Left colon (tissue), 2 donors: ENCODE measurements at regions not wholly inside any gene's neighbourhood (a gene's known extent, or its start where the extent isn't known, plus 50 kb on each side); places are given as distances from the start of the nearest gene placed in this dataset.

ENCODE experiments used
- ATAC-seq: fragments of 200-7000 bp; cut with Tn5 transposase; one replicate; pipeline ENCODE4 v1.9.1; 2020; ENCODE audit warnings: mild to moderate bottlenecking, moderate library complexity
- DNase-seq, 2 donors: peaks; one replicate each; pipeline ENCODE4 v3.0.0-alpha.2; 2020
- intact Hi-C, 2 donors: fragments of 100-400 bp; cut with DNase I in 1 of 2; cut with micrococcal nuclease in 1 of 2; formaldehyde crosslinking; loops; one replicate each; pipeline versions ENCODE4 v1.11.2 to v1.14.0; 2022; cut with DNase I, micrococcal nuclease
- donor health status: DM: no; HTN: no; CAD: no.
- donor health status: DM: yes; HTN: yes; CAD: no.

DNA sequence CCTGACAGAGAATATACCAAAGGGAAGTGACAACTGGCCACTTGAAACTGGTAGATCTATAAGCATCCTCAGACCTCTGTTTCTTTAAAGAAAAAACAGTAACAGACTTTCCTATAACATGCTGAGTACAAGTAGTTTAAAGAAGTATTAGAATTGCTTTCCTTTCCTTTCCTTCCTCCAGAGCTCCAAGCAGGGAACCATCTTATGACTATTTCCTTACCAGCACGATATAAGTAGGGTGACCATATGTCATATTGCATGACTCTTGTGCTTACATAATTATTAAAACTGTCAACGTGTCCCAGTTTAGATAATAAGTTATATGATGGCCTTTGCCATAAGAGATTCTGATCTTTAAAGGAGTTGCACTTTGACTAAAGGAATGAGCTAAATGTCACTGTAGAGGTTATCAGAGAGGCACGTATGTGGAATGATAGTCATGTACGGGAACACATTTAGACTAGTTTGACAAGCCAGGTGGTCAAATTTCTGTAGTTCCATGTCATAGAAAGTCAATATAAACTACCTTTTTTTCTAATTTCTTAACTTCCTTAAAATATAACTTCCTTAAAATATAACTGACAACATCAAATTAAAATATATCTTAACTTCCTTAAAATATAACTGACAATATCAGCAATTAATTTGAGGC lies 212.7 kb upstream of the CD180 start:
- intact Hi-C loops: no loop called here
- no peak for DNase-seq
- no peak for ATAC-seq

DNA sequence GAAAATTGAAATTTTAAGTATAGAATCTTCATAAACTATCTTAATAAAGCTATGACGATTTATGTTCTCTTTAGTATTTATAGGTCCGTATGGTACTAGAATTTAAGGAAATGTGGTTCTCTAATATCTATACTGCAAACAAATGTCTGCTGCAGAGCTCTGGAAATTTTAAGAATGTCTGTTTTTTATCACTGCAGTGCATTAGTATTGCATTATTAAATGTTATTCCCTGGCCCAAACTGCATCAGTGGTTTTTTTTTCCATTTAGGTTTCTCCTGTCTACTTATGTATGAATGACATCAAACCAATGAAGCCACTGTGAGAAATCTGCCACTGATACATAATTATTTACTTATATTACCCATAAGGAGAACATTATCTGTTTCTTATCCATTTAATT lies 211.4 kb upstream of the CD180 start:
- ATAC-seq (no peak), DNase-seq (no peak)
- intact Hi-C loops: no loop called here

GRCh38 chr5:67405755-67406154 lies 209.2 kb upstream of the CD180 start:
- intact Hi-C loops: no loop called here
- ATAC-seq: no peak

GRCh38 chr5:67405101-67405364 lies 208.4 kb upstream of the CD180 start:
- no peak for DNase-seq
- intact Hi-C loops: no loop called here
- no peak for ATAC-seq

More at GRCh38 chr5:67405755-67406154, 209.2 kb upstream of the CD180 start:
- no peak for DNase-seq

GRCh38 chr5:67404256-67405100 lies 207.9 kb upstream of the CD180 start:
- intact Hi-C loops: no loop called here
- ATAC-seq (no peak), DNase-seq (no peak)

- intact Hi-C loops: no loop called here
- no peak for DNase-seq
- ATAC-seq: no peak
Observed at GRCh38 chr5:67402526-67402925, 205.9 kb upstream of the CD180 start.

DNA sequence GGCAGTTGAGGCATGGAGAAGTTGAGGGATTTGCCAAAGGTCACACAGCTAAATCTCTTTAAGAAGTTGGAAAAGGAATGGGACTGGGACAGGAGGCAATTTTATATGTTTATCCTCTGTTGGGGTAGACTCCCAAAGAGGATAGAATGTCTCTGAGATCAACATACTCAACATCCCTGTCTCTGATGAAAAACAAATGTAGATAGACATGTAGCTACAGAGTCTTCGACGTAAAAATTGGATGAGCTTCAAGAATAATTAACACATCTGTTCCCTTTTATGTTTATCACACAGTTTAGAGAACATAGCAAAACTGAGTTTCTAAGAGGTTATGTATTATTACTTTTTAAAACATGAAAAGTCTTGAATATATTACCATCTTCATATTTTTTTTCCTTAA lies 204.6 kb upstream of the CD180 start:
- ATAC-seq (no peak), DNase-seq (no peak)
- intact Hi-C loops: no loop called here

- no peak for DNase-seq
- intact Hi-C loops: no loop called here
- no peak for ATAC-seq
Observed at GRCh38 chr5:67400752-67401151, 204.2 kb upstream of the CD180 start.

DNA sequence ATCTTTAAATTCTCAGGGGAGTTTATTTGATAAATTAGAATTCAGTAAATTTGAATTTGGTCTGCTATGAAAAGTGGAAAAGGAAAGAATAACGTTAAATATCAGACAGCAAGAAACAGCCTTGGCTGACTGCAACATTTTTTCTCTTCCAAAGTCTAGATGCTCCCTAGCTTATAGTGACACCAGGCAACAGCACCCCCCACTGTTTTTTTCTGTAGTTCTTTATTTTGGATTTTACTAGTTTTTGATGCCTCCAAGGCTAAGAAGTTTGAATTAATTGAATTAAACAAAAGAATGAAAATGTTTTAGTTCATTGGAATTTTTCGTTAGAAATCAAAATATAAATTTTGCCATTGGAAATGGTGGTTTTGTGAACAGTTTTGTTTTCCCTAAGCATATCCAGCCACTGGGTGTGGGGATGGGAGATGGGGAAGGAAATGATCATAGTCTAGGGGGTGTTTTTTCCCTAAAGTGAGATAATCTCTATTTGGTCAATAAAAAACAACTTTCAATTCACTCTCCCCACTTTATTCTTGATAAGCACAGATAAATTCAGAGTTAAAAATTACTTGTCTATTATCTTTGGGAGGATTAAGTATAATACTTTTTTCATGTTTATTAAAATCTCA lies 199.3 kb upstream of the CD180 start:
- ATAC-seq (no peak), DNase-seq (no peak)
- intact Hi-C loops: no loop called here

DNA sequence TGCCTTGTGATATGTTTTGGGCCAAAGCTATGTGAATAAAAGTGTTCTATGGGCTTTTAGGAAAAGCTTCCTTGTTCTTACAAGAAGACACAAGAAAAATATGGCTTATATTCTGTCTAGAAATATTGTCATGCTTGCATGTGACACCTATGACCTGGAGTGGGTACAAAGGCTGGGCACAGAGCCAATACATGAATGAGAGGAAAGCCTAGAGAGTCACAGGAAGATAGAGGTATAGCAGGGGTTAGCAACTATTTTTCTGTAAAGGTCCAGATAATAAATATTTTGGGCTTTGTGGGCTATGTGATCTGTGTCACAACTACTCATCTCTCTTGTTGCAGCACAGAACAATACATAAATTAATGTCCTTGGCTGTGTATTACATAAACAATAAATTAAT lies 196.6 kb upstream of the CD180 start:
- DNase-seq: no peak
- no peak for ATAC-seq
- intact Hi-C loops: no loop called here

GRCh38 chr5:67390935-67391334 lies 194.3 kb upstream of the CD180 start:
- intact Hi-C loops: no loop called here
- DNase-seq: no peak
- ATAC-seq: no peak

DNA sequence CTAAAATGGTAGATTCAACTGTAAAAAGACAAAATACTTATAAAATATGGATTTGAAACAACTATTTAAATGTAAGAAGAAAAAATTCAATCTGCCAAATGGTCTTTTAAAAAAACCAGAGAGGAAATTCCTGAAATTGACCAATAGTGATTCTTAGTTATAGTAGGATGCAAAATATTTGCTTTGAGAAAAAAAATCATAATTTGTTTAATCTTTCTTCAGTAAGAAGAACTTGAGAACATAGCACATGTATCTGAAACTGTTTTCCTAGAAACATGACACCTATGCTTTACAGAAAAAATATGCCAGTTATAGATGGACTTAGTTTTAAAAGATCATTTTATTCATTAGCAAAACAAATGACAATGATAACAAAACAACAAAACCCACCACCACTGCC lies 186.9 kb upstream of the CD180 start:
- no peak for DNase-seq
- no peak for ATAC-seq
- intact Hi-C loops: no loop called here

DNA sequence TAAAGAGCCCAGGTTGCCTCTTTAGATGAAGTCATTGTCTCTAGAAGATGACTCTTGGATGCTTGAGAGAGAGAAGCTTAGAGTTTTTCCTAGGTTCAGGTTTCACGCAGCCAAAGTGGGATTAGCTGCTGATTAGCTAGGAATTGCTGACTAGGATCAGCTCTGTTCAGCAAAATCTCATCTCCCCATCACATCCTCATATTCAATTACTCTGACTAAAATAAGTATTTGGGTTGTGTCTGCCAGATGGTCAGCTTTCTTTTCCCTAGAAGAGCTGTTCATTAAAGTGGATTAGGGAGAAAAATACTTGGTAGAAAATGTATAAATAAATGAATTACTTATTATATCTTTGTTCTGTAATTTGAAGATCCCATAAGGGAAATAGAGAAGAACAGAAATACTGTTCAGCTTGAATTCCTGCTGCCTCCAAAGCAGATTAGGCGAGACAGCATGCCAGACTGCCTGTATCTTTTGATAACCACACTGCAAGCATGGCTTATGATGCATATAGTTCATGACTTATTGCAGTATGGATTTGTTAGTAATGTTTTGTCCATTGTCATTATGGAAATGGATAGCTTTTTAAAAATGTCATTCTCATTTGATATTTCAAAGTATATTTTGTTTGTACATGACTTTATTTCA lies 184.8 kb upstream of the CD180 start:
- DNase-seq: no peak
- no peak for ATAC-seq
- intact Hi-C loops: no loop called here

GRCh38 chr5:67380431-67380830 lies 183.8 kb upstream of the CD180 start:
- intact Hi-C loops: no loop called here
- ATAC-seq: no peak
- no peak for DNase-seq

DNA sequence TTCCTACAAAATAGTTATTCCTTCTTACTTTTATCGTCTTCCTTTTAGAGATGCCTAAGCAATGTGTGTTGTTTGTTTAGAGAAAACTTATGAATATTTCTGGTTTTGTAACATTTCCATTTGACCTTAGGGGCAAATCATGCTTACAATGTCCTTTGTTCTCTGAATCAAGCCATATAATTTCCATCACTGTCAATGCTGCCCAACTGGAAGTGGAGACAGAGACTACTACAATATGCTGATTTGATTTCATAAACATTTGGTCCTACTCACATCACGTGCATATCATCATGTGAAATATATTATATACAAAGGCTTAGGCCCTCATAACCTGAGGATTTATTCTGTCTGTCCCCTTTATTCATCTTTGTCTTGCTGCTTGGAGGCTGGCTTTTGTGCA lies 183.2 kb upstream of the CD180 start:
- intact Hi-C loops: no loop called here
- DNase-seq (no peak), ATAC-seq (no peak)

GRCh38 chr5:67378256-67378655 lies 181.7 kb upstream of the CD180 start:
- no peak for DNase-seq
- intact Hi-C loops: no loop called here

DNA sequence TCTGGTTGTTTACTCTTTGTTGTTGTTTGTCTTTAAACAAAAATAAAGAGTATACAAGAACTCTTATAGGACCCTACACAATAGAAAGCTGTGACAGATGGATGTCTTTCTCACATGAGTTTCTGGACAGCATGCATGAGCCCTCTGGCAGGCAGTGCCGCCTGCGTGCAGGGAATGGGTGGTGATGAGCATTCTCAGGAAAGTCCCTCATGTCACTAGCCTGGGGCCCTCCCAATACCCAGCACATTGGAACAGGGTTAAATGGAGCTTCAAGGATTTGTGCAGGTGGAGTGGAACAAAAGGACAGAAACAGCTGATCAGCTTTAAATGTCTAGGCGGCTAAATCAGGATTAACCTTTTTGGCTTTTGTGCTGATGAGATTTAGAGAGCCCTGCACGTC lies 181.0 kb upstream of the CD180 start:
- ATAC-seq (no peak), DNase-seq (no peak)
- intact Hi-C loops: no loop called here

More at GRCh38 chr5:67378256-67378655, 181.7 kb upstream of the CD180 start:
- ATAC-seq: no peak

DNA sequence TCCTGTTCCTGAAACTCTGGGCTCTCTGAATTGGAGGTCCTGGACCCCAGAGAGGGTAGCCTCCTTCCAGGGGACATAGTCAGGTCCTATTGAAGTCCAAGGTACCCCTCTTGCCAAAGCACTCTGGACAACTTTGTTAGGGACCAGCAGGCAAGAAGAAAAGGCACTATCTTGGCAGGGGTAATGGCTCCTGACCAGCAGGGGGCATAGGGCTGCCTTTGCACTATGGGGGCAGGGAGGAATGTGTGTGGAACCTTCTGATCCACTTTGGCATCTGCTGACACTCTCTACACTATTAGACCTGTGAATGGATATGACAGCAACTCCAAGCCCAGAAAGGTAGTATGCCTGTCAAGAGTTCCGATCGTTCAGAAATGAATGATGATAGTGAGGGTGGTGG lies 179.0 kb upstream of the CD180 start:
- intact Hi-C loops: no loop called here
- DNase-seq (no peak), ATAC-seq (no peak)

DNA sequence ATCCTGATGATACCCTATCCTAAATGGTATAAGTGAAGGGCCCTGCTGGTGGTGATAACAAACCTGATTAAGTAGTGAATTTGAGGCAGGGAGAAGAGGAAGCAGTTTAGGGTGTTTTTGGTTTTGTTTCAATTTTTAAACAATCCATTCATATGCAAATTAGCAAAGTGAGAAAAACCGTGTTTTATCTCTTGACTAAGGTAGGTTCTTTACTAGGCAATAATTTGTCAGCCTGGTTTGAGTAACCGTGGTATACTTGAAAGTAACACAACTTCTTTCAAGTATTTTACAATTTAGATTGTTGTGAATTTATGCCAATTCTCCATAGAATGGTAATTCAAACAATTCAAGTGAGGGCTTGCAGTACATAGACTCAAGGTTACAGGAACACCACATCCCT lies 177.8 kb upstream of the CD180 start:
- intact Hi-C loops: no loop called here
- no peak for ATAC-seq
- no peak for DNase-seq

- DNase-seq: no peak
- ATAC-seq: no peak
- intact Hi-C loops: no loop called here
Observed at GRCh38 chr5:67373518-67373917, 176.9 kb upstream of the CD180 start.
